Activated CD4-positive, alpha-beta T cell treated with anti-CD3 and anti-CD28 coated beads for 36 hours (primary cell): ENCODE measurements at regions not wholly inside any gene's neighbourhood (a gene's known extent, or its start where the extent isn't known, plus 50 kb on each side); places are given as distances from the start of the nearest gene placed in this dataset.

Experiments used
- ATAC-seq: fragments of 200-7000 bp; cut with Tn5 transposase; one replicate; pipeline ENCODE4 v1.10.0; 2021; ENCODE audit warnings: mild to moderate bottlenecking, moderate library complexity
- CTCF ChIA-PET: fragments of 350-600 bp; sonication (Branson Sonifier 250); formaldehyde crosslinking; loops from one replicate; lab custom pipeline; 2021; ENCODE audit warnings: antibody characterized with exemption; lab: Charles Lee
- POLR2A ChIA-PET: fragments of 350-600 bp; sonication (Branson Sonifier 250); formaldehyde crosslinking; loops from one replicate; lab custom pipeline; 2021; ENCODE audit warnings: antibody characterized with exemption, inconsistent platforms; lab: Charles Lee
- DNase-seq: peaks from one replicate; pipeline ENCODE4 v3.0.0-alpha.2; 2020
- H3K27ac Mint-ChIP-seq: one replicate; pipeline ENCODE4 v1.8.0; 2021; ENCODE audit warnings: mixed read lengths
- H3K27me3 Mint-ChIP-seq: one replicate; pipeline ENCODE4 v1.8.0; 2021; ENCODE audit warnings: mixed read lengths
- H3K36me3 Mint-ChIP-seq: one replicate; pipeline ENCODE4 v1.8.0; 2021; ENCODE audit warnings: low read depth, mixed read lengths
- H3K4me1 Mint-ChIP-seq: one replicate; pipeline ENCODE4 v1.8.0; 2021; ENCODE audit warnings: mixed read lengths
- H3K4me3 Mint-ChIP-seq: one replicate; pipeline ENCODE4 v1.8.0; 2021; ENCODE audit warnings: mild to moderate bottlenecking, moderate library complexity, mixed read lengths
- H3K9me3 Mint-ChIP-seq: one replicate; pipeline ENCODE4 v1.8.0; 2021; ENCODE audit warnings: low read depth, mixed read lengths
- intact Hi-C, 2 experiments: fragments of 100-400 bp; cut with DNase I in 1 of 2; cut with micrococcal nuclease in 1 of 2; formaldehyde crosslinking; loops; one replicate each; pipeline versions ENCODE4 v1.14.2 to v1.15.1; 2022 to 2024; cut with DNase I, micrococcal nuclease

GRCh38 chr5:143887903-143888665, 76.1 kb downstream of the HMHB1 start:
- Mint-ChIP-seq H3K27me3 (no peaks in the 10 kb centered on the region), H3K9me3 (no peaks in the 10 kb centered on the region), H3K27ac (no peak overlapping the region), H3K4me1 (no peaks in the 10 kb centered on the region), H3K4me3 (no peak overlapping the region), H3K36me3 (no peaks in the 10 kb centered on the region)
- DNase-seq: no peak
- intact Hi-C loops: no loop called here
- ChIA-PET POLR2A (no interaction called here), CTCF (interaction anchor here (0.8 to 1.6 kb wide), 3 partner anchors 9 to 11 kb away, joined by 3 to 4 read pairs (median 3); no protein-coding TSS in a partner anchor)
- ATAC-seq: no peak

- no peak for DNase-seq
- ChIA-PET POLR2A (no interaction called here), CTCF (interaction anchor here (1.1 kb wide), 1 partner anchor 8 kb away, joined by 3 read pairs; no protein-coding TSS in a partner anchor)
- no peak overlapping the region for H3K4me3 Mint-ChIP-seq
- no peak overlapping the region for H3K27ac Mint-ChIP-seq
- no peaks in the 10 kb centered on the region for H3K36me3 Mint-ChIP-seq
- H3K4me1 Mint-ChIP-seq: no peaks in the 10 kb centered on the region
- intact Hi-C loops: no loop called here
- no peaks in the 10 kb centered on the region for H3K9me3 Mint-ChIP-seq
- no peaks in the 10 kb centered on the region for H3K27me3 Mint-ChIP-seq
- ATAC-seq: no peak
These were observed 77.0 kb downstream of the HMHB1 start for GRCh38 chr5:143888912-143889311.

GRCh38 chr5:143889986-143890385, 78.0 kb downstream of the HMHB1 start:
- intact Hi-C loops: no loop called here
- Mint-ChIP-seq H3K27ac (no peak overlapping the region), H3K9me3 (no peaks in the 10 kb centered on the region)

DNA sequence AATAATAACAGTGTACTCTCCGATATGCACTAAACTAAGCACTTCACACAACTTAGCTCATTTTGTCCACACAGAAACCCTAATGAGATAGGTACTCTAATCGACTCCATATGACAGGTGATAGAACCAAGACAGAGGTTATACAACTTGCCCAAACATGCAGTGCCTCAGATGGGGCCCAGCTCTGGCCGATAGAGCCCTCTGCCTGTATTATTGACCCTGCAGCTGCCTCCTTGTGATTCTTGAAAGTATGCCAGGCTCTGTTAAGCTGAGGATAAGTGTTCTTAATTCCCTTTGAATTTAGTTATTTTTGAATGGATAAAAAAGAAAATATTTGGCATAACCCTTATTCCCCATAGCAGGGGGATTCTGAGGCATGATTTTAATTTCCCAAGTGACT, 78.5 kb downstream of the HMHB1 start:
- Mint-ChIP-seq H3K4me1 (no peaks in the 10 kb centered on the region), H3K27ac (no peak overlapping the region), H3K27me3 (no peaks in the 10 kb centered on the region), H3K36me3 (no peaks in the 10 kb centered on the region), H3K9me3 (no peaks in the 10 kb centered on the region), H3K4me3 (no peak overlapping the region)
- CTCF ChIA-PET: no interaction called here
- no peak for ATAC-seq
- intact Hi-C loops: no loop called here
- POLR2A ChIA-PET: interaction anchor here (0.7 kb wide), 1 partner anchor 25 kb away, joined by 3 read pairs; no protein-coding TSS in a partner anchor
- DNase-seq: no peak

More at GRCh38 chr5:143889986-143890385, 78.0 kb downstream of the HMHB1 start:
- Mint-ChIP-seq H3K4me1 (no peaks in the 10 kb centered on the region), H3K36me3 (no peaks in the 10 kb centered on the region), H3K4me3 (no peak overlapping the region), H3K27me3 (no peaks in the 10 kb centered on the region)
- DNase-seq (no peak), ATAC-seq (no peak)
- ChIA-PET POLR2A (no interaction called here), CTCF (no interaction called here)

GRCh38 chr5:143892271-143892670, 80.3 kb downstream of the HMHB1 start:
- intact Hi-C loops: no loop called here
- DNase-seq (no peak), ATAC-seq (no peak)
- CTCF ChIA-PET: interaction anchor here (1.5 kb wide), 1 partner anchor 10 kb away, joined by 5 read pairs; no protein-coding TSS in a partner anchor
- Mint-ChIP-seq H3K27me3 (no peaks in the 10 kb centered on the region), H3K9me3 (no peaks in the 10 kb centered on the region), H3K4me1 (peaks cover 8% of the 10 kb centered on the region), H3K27ac (no peak overlapping the region), H3K36me3 (no peaks in the 10 kb centered on the region), H3K4me3 (no peak overlapping the region)
- POLR2A ChIA-PET: no interaction called here

GRCh38 chr5:143892908-143893307, 80.9 kb downstream of the HMHB1 start:
- CTCF ChIA-PET: interaction anchor here (1.2 to 1.5 kb wide), 2 partner anchors 9 to 10 kb away, joined by 4 to 5 read pairs; no protein-coding TSS in a partner anchor
- Mint-ChIP-seq H3K36me3 (no peaks in the 10 kb centered on the region), H3K4me1 (peaks cover 15% of the 10 kb centered on the region)

GRCh38 chr5:143893638-143894037, 81.7 kb downstream of the HMHB1 start:
- Mint-ChIP-seq H3K9me3 (no peaks in the 10 kb centered on the region), H3K36me3 (no peaks in the 10 kb centered on the region), H3K4me1 (peaks cover 21% of the 10 kb centered on the region), H3K27ac (no peak overlapping the region), H3K4me3 (no peak overlapping the region), H3K27me3 (no peaks in the 10 kb centered on the region)
- DNase-seq: no peak
- CTCF ChIA-PET: interaction anchor here (1.2 to 1.5 kb wide), 2 partner anchors 9 to 10 kb away, joined by 4 to 5 read pairs; no protein-coding TSS in a partner anchor
- POLR2A ChIA-PET: no interaction called here
- intact Hi-C loops: no loop called here
- no peak for ATAC-seq

More at GRCh38 chr5:143892908-143893307, 80.9 kb downstream of the HMHB1 start:
- Mint-ChIP-seq H3K9me3 (no peaks in the 10 kb centered on the region), H3K27ac (no peak overlapping the region), H3K4me3 (no peak overlapping the region), H3K27me3 (no peaks in the 10 kb centered on the region)
- DNase-seq (no peak), ATAC-seq (no peak)
- intact Hi-C loops: no loop called here
- POLR2A ChIA-PET: no interaction called here

GRCh38 chr5:143896516-143896915, 84.6 kb downstream of the HMHB1 start:
- Mint-ChIP-seq H3K27me3 (no peaks in the 10 kb centered on the region), H3K36me3 (no peaks in the 10 kb centered on the region), H3K27ac (peak overlapping the region; percentile 28), H3K4me1 (peaks cover 32% of the 10 kb centered on the region), H3K9me3 (no peaks in the 10 kb centered on the region), H3K4me3 (no peak overlapping the region)
- ATAC-seq (no peak), DNase-seq (no peak)
- intact Hi-C loops: no loop called here
- ChIA-PET CTCF (interaction anchor here (0.9 kb wide), 1 partner anchor 8 kb away, joined by 3 read pairs; no protein-coding TSS in a partner anchor), POLR2A (interaction anchor here (0.8 kb wide), 1 partner anchor 1130 kb away, joined by 3 read pairs; no protein-coding TSS in a partner anchor)

DNA sequence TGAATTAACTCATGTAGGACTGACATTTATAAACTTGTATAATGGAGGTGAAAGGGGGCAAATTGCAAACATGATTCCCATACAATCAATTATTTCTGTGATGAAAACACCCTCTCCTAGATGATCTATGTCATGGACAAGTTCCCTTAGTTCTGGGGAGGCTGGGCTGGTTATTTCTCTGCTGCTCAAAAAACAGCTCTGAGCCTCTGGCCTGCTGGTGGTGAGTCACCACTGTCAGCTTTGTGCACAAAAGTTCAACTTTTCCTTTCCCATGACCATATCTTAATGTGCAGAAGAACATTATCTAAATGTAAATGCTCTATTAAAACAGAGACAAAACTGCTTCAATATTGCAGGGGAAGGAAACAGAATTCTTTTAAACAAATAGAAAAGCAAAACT, 85.0 kb downstream of the HMHB1 start:
- peak overlapping the region; percentile 28 for H3K27ac Mint-ChIP-seq
- intact Hi-C loops: no loop called here
- peaks cover 32% of the 10 kb centered on the region for H3K4me1 Mint-ChIP-seq
- CTCF ChIA-PET: interaction anchor here (0.7 to 0.9 kb wide), 2 partner anchors 8 to 297 kb away, joined by 3 read pairs; no protein-coding TSS in a partner anchor
- H3K36me3 Mint-ChIP-seq: no peaks in the 10 kb centered on the region
- no peaks in the 10 kb centered on the region for H3K9me3 Mint-ChIP-seq
- POLR2A ChIA-PET: interaction anchor here (0.8 kb wide), 1 partner anchor 1131 kb away, joined by 3 read pairs; no protein-coding TSS in a partner anchor
- H3K4me3 Mint-ChIP-seq: no peak overlapping the region
- H3K27me3 Mint-ChIP-seq: no peaks in the 10 kb centered on the region
- DNase-seq (peak; percentile 29), ATAC-seq (peak; percentile 53)

GRCh38 chr5:143898381-143898780, 86.4 kb downstream of the HMHB1 start:
- ChIA-PET POLR2A (no interaction called here), CTCF (interaction anchor here (1.1 kb wide), 1 partner anchor 10 kb away, joined by 3 read pairs; no protein-coding TSS in a partner anchor)
- H3K4me3 Mint-ChIP-seq: no peak overlapping the region
- H3K4me1 Mint-ChIP-seq: peaks cover 32% of the 10 kb centered on the region
- H3K9me3 Mint-ChIP-seq: no peaks in the 10 kb centered on the region
- H3K36me3 Mint-ChIP-seq: no peaks in the 10 kb centered on the region
- H3K27me3 Mint-ChIP-seq: no peaks in the 10 kb centered on the region
- peak; percentile 28 for DNase-seq
- intact Hi-C loops: no loop called here
- ATAC-seq: peak; percentile 67
- peak overlapping the region; percentile 44 for H3K27ac Mint-ChIP-seq

DNA sequence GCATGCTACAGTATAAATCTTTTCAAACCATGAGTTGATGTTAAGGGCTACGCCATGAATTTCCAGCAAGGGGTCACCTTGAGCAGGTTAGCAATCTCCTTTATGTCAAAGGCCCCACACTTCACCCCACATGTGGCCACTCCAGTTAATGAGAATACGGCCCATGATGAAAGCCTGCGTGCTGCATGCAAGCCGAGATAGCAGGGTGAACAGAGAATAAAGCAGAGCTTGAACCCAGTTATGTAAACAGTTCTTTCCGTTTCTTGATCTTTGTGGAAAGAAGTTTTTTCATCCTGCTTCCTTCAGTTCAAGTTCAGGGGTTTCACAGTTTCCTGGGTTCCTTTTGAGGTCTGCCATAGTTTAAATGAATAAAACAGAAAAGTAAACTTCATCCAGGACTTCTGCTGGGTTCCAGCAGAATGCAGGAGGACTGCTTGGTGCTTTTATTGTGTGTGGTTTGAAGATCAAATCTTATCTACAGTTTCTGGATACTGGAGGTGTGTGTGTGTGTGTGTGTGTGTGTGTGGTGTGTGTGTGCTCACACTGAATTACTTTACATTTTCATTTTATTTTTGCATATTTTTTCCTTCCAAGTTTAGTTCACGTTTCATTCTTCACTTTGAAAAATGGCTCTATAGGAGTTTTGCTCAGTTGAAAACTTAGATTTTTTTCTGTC, 87.1 kb downstream of the HMHB1 start:
- Mint-ChIP-seq H3K4me3 (no peak overlapping the region), H3K27ac (peak overlapping the region; percentile 10), H3K4me1 (peaks cover 32% of the 10 kb centered on the region), H3K36me3 (no peaks in the 10 kb centered on the region), H3K9me3 (peaks cover 2% of the 10 kb centered on the region), H3K27me3 (no peaks in the 10 kb centered on the region)
- ChIA-PET CTCF (interaction anchor here (0.7 to 1.2 kb wide), 4 partner anchors 9 to 1565 kb away, joined by 3 read pairs; no protein-coding TSS in a partner anchor), POLR2A (interaction anchor here (0.7 kb wide), 1 partner anchor 40 kb away, joined by 5 read pairs; no protein-coding TSS in a partner anchor)
- no peak for DNase-seq
- intact Hi-C loops: no loop called here
- ATAC-seq: peak; percentile 33
